MCF 10A (cell line): ENCODE measurements at regions not wholly inside any gene's neighbourhood (a gene's known extent, or its start where the extent isn't known, plus 50 kb on each side); places are given as distances from the start of the nearest gene placed in this dataset.

Source experiments
- BruUV-seq: library from RNA; stranded (reverse); fragments of 400-500 nt; replicated peaks from 2 replicates; lab custom pipeline; 2021; lab: Mats Ljungman, UMichigan
- CTCF ChIA-PET: fragments of 300-600 bp; sonication (Branson Sonifier 250); formaldehyde crosslinking; extraction: SDS; loops from one replicate; lab custom pipeline; 2021; ENCODE audit warnings: antibody characterized with exemption, inconsistent platforms; lab: Yijun Ruan, JAX
- POLR2A ChIA-PET: fragments of 300-600, 350-650 bp; sonication (Branson Sonifier 250); formaldehyde crosslinking; extraction: SDS; loops from one replicate; lab custom pipeline; 2020; ENCODE audit warnings: antibody characterized with exemption, inconsistent platforms; lab: Yijun Ruan, JAX
- DNase-seq: peaks from one replicate; pipeline ENCODE4 v3.0.0-alpha.2; 2018; ENCODE audit not compliant: unreplicated experiment
- H3K27ac Mint-ChIP-seq: one replicate; pipeline ENCODE4 v1.8.0; 2022; ENCODE audit warnings: mild to moderate bottlenecking, low read depth, mixed read lengths; ENCODE audit not compliant: unreplicated experiment
- H3K27me3 Mint-ChIP-seq: one replicate; pipeline ENCODE4 v1.8.0; 2022; ENCODE audit warnings: mixed read lengths; ENCODE audit not compliant: insufficient read depth, unreplicated experiment
- H3K36me3 Mint-ChIP-seq: one replicate; pipeline ENCODE4 v1.8.0; 2022; ENCODE audit warnings: mild to moderate bottlenecking, moderate library complexity, mixed read lengths; ENCODE audit not compliant: insufficient read depth, unreplicated experiment
- H3K4me1 Mint-ChIP-seq: one replicate; pipeline ENCODE4 v1.8.0; 2022; ENCODE audit warnings: mixed read lengths; ENCODE audit not compliant: insufficient read depth, unreplicated experiment
- H3K4me3 Mint-ChIP-seq: one replicate; pipeline ENCODE4 v1.8.0; 2022; ENCODE audit warnings: mild to moderate bottlenecking, moderate library complexity, mixed read lengths; ENCODE audit not compliant: unreplicated experiment
- H3K9me3 Mint-ChIP-seq: one replicate; pipeline ENCODE4 v1.8.0; 2022; ENCODE audit warnings: mixed read lengths; ENCODE audit not compliant: unreplicated experiment
- CTCF ChIP-seq: fragments of 200-600 bp; IDR thresholded peaks from one replicate; pipeline ENCODE4 v1.8.0; 2022; ENCODE audit warnings: antibody characterized with exemption, mild to moderate bottlenecking; ENCODE audit not compliant: unreplicated experiment
- intact Hi-C: fragments of 100-400 bp; cut with micrococcal nuclease; formaldehyde crosslinking; loops from 2 replicates; pipeline ENCODE4 v1.14.1; 2022

DNA sequence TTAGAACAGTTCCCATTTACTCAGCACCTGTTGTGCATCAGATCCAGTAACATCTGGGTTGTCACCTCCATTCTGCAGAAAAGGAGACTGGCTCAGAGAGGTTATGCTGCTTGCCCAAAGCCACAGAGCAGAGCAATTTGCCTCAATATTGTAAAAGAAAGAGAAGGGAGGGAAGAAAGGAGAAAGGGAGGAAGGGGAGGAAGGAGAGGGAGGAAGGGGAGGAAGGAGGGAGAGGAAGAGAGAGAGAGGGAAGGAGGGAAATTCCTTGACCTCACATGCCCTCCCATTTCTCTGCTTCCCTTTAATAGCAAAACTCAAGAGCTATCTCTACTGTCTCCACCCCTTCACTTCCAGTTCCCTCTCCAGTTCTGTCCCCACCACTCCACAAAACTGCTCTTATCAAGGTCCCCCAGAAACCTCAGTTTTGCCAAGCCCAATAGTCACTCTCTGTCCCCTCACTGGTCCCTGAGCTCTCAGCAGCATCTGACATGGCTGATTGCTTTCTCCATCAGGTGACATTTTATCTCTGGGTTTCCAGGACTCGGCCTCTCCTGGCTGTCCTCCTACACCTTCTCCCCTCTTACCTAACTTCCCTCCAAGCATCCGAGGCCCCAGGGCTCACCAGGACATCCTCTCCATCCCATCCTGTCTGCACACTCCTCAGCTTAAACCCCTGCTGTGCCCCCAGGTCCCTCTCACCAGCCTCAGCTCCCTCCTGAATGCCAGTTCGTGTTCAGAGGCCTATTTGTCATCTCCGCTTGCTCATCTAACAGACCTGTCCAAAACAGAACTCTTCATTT lies 104.7 kb upstream of the LINGO1 start:
- DNase-seq: no peak
- ChIA-PET POLR2A (no interaction called here), CTCF (no interaction called here)
- Mint-ChIP-seq H3K27ac (no peak overlapping the region), H3K27me3 (peaks cover 56% of the 10 kb centered on the region), H3K9me3 (no peaks in the 10 kb centered on the region), H3K4me3 (no peak overlapping the region), H3K36me3 (no peaks in the 10 kb centered on the region), H3K4me1 (no peaks in the 10 kb centered on the region)
- BruUV-seq: no TSS peak
- TF ChIP-seq CTCF: no peak
- intact Hi-C loops: no loop called here

DNA sequence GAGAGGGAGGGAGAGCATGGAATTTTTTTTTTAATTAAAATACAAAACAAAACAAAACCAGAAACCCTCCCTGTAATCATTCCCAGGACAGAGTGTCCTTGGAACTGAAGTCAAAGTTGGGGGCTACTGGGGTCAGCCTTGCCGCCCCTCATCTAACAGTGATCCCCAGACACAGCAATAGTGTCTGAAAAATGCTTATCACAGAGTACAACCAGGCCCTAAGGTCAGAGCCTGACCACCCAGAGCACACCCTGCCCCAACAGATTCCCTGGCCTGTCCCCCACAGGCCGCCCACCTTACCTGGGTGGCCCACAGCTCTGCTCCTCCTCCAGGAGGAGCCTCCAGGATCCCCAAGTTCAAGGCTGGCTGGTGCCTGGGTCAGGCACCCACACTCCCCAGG lies 101.6 kb upstream of the LINGO1 start:
- intact Hi-C loops: no loop called here
- CTCF ChIA-PET: interaction anchor here (0.7 kb wide), 1 partner anchor 130 kb away, joined by 5 read pairs; no protein-coding TSS in a partner anchor
- BruUV-seq: no TSS peak

DNA sequence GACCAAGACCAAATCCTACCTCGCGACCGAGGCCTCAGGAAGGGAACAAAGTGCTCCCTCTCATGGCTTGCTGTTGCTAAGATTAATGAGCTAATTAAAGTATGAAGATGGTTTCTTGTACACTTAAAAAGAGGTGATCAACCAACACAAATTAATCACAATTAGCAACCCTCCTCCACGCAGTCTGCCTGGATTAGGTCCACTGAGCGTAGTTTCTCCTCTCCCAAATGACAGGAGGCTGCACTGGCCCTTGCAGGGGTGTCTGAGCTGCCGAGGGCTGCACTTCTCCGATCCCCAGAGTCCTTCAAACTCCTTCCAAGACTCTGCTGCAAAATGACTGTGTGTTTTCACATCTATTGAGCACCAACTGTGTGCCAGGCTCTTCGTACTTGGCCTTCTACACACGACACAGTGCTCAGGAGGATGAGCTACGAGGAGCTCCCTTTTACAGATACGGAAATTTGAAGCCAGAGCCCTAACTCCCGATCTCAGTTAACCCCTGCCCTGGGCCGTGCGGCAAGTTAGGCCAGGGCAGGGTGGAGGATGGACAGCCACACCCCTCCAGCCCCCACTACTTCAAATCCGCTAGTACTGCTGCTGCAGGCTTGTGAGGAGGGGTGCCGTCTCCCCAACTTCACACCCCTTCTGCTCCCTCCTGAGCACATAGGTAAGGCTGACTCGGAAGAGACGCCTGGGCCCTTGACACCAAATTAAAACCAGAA lies 101.0 kb upstream of the LINGO1 start:
- no peak for TF ChIP-seq CTCF
- Mint-ChIP-seq H3K27me3 (peaks cover 68% of the 10 kb centered on the region), H3K27ac (no peak overlapping the region), H3K4me3 (no peak overlapping the region), H3K36me3 (no peaks in the 10 kb centered on the region), H3K4me1 (no peaks in the 10 kb centered on the region), H3K9me3 (no peaks in the 10 kb centered on the region)
- intact Hi-C loops: no loop called here
- POLR2A ChIA-PET: no interaction called here
- no TSS peak for BruUV-seq
- DNase-seq: no peak
- CTCF ChIA-PET: no interaction called here

More for the DNA sequence above, 101.6 kb upstream of the LINGO1 start:
- Mint-ChIP-seq H3K27ac (no peak overlapping the region), H3K4me3 (no peak overlapping the region), H3K36me3 (no peaks in the 10 kb centered on the region), H3K9me3 (no peaks in the 10 kb centered on the region), H3K4me1 (no peaks in the 10 kb centered on the region), H3K27me3 (peaks cover 73% of the 10 kb centered on the region)
- TF ChIP-seq CTCF: no peak
- no peak for DNase-seq
- POLR2A ChIA-PET: no interaction called here
